HepG2 (cell line): ENCODE measurements at regions not wholly inside any gene's neighbourhood (a gene's known extent, or its start where the extent isn't known, plus 50 kb on each side); places are given as distances from the start of the nearest gene placed in this dataset.
A peak's percentile ranks its signal among the peaks of the same experiment; 100 is the strongest.

ENCODE experiments used
- CCDC6 ChIP-seq: sonication (generic); formaldehyde crosslinking; IDR thresholded peaks from 2 replicates; pipeline ENCODE4 v1.8.1; 2022; ENCODE audit warnings: mild to moderate bottlenecking, missing genetic modification reagents, moderate library complexity
- FOXA1 ChIP-seq, 2 experiments: fragments of 450-650 bp in 1 of 2; sonication (generic) in 1 of 2; formaldehyde crosslinking in 1 of 2; IDR thresholded peaks; 2 replicates each; pipeline versions ENCODE4 v1.4.0 to v1.6.1; 2016 to 2020; ENCODE audit warnings: missing genetic modification reagents in 1 of 2
- GTF3A ChIP-seq: sonication (generic); formaldehyde crosslinking; conservative IDR thresholded peaks from 2 replicates; pipeline ENCODE4 v1.4.0; 2020; ENCODE audit warnings: mild to moderate bottlenecking, missing genetic modification reagents
- HNRNPH1 ChIP-seq: fragments of 200-400 bp; formaldehyde crosslinking; optimal IDR thresholded peaks from 2 replicates; pipeline ENCODE3; 2017; ENCODE audit warnings: mild to moderate bottlenecking, low read depth, low read length
- JUNB ChIP-seq: sonication (generic); formaldehyde crosslinking; IDR thresholded peaks from 2 replicates; pipeline ENCODE4 v1.8.0; 2022; ENCODE audit warnings: missing genetic modification reagents, mild to moderate bottlenecking, borderline replicate concordance
- KLF6 ChIP-seq: IDR thresholded peaks from 2 replicates; pipeline ENCODE4 v1.8.0; 2016; ENCODE audit warnings: missing biosample characterization, missing genetic modification reagents
- NCOA2 ChIP-seq: sonication (generic); formaldehyde crosslinking; IDR thresholded peaks from 2 replicates; pipeline ENCODE4 v1.8.0; 2022; ENCODE audit warnings: inconsistent platforms
- NFYB ChIP-seq: sonication (generic); formaldehyde crosslinking; IDR thresholded peaks from 2 replicates; pipeline ENCODE4 v1.4.0; 2020; ENCODE audit warnings: missing genetic modification reagents
- NR2C2 ChIP-seq: sonication (generic); formaldehyde crosslinking; IDR thresholded peaks from 2 replicates; pipeline ENCODE4 v1.4.0; 2020; ENCODE audit warnings: missing genetic modification reagents, mild to moderate bottlenecking, moderate library complexity, borderline replicate concordance
- SMARCC2 ChIP-seq: fragments of 450-650 bp; IDR thresholded peaks from 2 replicates; pipeline ENCODE4 v1.6.1; 2017; ENCODE audit warnings: antibody characterized with exemption, mild to moderate bottlenecking
- SMC3 ChIP-seq: IDR thresholded peaks from 2 replicates; pipeline ENCODE4 v1.6.1; 2011; ENCODE audit warnings: low read length, improper control_type of control experiment
- SNAI1 ChIP-seq: sonication (generic); formaldehyde crosslinking; IDR thresholded peaks from 2 replicates; pipeline ENCODE4 v1.5.0; 2020; ENCODE audit warnings: mild to moderate bottlenecking, missing genetic modification reagents, borderline replicate concordance
- TBX2 ChIP-seq: sonication (generic); formaldehyde crosslinking; IDR thresholded peaks from 2 replicates; pipeline ENCODE4 v1.5.0; 2020; ENCODE audit warnings: missing genetic modification reagents, mild to moderate bottlenecking, borderline replicate concordance
- ZNF713 ChIP-seq: sonication (generic); formaldehyde crosslinking; IDR thresholded peaks from 2 replicates; pipeline ENCODE4 v1.4.0; 2020; ENCODE audit warnings: mild to moderate bottlenecking, missing genetic modification reagents
- ZNF747 ChIP-seq: sonication (generic); formaldehyde crosslinking; IDR thresholded peaks from 2 replicates; pipeline ENCODE4 v1.8.1; 2023; ENCODE audit warnings: missing genetic modification reagents, mild to moderate bottlenecking, borderline replicate concordance
- ZNF781 ChIP-seq: sonication (generic); formaldehyde crosslinking; IDR thresholded peaks from 2 replicates; pipeline ENCODE4 v1.5.1; 2020; ENCODE audit warnings: borderline replicate concordance, mild to moderate bottlenecking, missing genetic modification reagents; ENCODE audit errors: not compliant biosample characterization
- TF ChIP-seq, protein P1 (sequence below): sonication (generic); formaldehyde crosslinking; IDR thresholded peaks from 2 replicates; pipeline ENCODE4 v1.4.0; 2020; ENCODE audit warnings: missing genetic modification reagents, mild to moderate bottlenecking, borderline replicate concordance
- TF ChIP-seq, protein P2 (sequence below): IDR thresholded peaks from 2 replicates; pipeline ENCODE4 v1.6.1; 2018; ENCODE audit warnings: missing genetic modification reagents, mild to moderate bottlenecking, missing compliant biosample characterization
- TF ChIP-seq, protein P3 (sequence below): sonication (generic); formaldehyde crosslinking; IDR thresholded peaks from 2 replicates; pipeline ENCODE4 v1.8.0; 2022; ENCODE audit warnings: mild to moderate bottlenecking, missing genetic modification reagents, borderline replicate concordance
- TF ChIP-seq, protein P4 (sequence below): sonication (generic); formaldehyde crosslinking; IDR thresholded peaks from 2 replicates; pipeline ENCODE4 v1.5.0; 2020; ENCODE audit warnings: mild to moderate bottlenecking, missing genetic modification reagents, borderline replicate concordance
- TF ChIP-seq, protein P5 (sequence below): IDR thresholded peaks from 2 replicates; pipeline ENCODE4 v1.4.0; 2020; ENCODE audit warnings: mild to moderate bottlenecking, missing genetic modification reagents

- TF ChIP-seq, protein P1, sequence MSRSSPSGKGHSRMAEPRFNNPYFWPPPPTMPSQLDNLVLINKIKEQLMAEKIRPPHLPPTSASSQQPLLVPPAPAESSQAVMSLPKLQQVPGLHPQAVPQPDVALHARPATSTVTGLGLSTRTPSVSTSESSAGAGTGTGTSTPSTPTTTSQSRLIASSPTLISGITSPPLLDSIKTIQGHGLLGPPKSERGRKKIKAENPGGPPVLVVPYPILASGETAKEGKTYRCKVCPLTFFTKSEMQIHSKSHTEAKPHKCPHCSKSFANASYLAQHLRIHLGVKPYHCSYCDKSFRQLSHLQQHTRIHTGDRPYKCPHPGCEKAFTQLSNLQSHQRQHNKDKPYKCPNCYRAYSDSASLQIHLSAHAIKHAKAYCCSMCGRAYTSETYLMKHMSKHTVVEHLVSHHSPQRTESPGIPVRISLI (CRISPR knock-in tag), result peak; percentile 34; the same call in 1 of the 2 replicates
- no peak for TF ChIP-seq NFYB
- TF ChIP-seq FOXA1 (IDR thresholded peaks at IDR 0.05), result no peak
- peak; percentile 16; the same call in 1 of the 2 replicates for TF ChIP-seq FOXA1 (CRISPR knock-in tag; IDR thresholded peaks at IDR 0.05)
- no peak for TF ChIP-seq CCDC6 (CRISPR knock-in tag)
- no peak for TF ChIP-seq SNAI1
- no peak for TF ChIP-seq KLF6 (CRISPR knock-in tag)
- no peak for TF ChIP-seq NR2C2
- TF ChIP-seq ZNF781 (CRISPR knock-in tag), result no peak
- TF ChIP-seq ZNF713 (CRISPR knock-in tag), result no peak
- TF ChIP-seq HNRNPH1, result no peak
- peak; percentile 56; the same call in 1 of the 2 replicates for TF ChIP-seq TBX2 (CRISPR knock-in tag)
- peak; percentile 47; the same call in 1 of the 2 replicates for TF ChIP-seq NCOA2
- TF ChIP-seq, protein P2, sequence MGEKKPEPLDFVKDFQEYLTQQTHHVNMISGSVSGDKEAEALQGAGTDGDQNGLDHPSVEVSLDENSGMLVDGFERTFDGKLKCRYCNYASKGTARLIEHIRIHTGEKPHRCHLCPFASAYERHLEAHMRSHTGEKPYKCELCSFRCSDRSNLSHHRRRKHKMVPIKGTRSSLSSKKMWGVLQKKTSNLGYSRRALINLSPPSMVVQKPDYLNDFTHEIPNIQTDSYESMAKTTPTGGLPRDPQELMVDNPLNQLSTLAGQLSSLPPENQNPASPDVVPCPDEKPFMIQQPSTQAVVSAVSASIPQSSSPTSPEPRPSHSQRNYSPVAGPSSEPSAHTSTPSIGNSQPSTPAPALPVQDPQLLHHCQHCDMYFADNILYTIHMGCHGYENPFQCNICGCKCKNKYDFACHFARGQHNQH, result no peak
- TF ChIP-seq, protein P3, sequence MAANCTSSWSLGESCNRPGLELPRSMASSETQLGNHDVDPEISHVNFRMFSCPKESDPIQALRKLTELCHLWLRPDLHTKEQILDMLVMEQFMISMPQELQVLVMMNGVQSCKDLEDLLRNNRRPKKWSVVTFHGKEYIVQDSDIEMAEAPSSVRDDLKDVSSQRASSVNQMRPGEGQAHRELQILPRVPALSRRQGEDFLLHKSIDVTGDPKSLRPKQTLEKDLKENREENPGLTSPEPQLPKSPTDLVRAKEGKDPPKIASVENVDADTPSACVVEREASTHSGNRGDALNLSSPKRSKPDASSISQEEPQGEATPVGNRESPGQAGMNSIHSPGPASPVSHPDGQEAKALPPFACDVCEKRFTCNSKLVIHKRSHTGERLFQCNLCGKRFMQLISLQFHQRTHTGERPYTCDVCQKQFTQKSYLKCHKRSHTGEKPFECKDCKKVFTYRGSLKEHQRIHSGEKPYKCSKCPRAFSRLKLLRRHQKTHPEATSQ (CRISPR knock-in tag), result 0 out of 2 replicates have a peak, but pooled peaks have one; percentile 35
- TF ChIP-seq, protein P4, sequence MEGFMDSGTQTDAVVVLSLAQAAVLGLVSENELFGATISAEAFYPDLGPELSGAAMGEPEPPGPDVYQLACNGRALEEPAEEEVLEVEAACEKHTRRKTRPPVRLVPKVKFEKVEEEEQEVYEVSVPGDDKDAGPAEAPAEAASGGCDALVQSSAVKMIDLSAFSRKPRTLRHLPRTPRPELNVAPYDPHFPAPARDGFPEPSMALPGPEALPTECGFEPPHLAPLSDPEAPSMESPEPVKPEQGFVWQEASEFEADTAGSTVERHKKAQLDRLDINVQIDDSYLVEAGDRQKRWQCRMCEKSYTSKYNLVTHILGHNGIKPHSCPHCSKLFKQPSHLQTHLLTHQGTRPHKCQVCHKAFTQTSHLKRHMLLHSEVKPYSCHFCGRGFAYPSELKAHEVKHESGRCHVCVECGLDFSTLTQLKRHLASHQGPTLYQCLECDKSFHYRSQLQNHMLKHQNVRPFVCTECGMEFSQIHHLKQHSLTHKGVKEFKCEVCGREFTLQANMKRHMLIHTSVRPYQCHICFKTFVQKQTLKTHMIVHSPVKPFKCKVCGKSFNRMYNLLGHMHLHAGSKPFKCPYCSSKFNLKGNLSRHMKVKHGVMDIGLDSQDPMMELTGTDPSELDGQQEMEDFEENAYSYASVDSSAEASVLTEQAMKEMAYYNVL (CRISPR knock-in tag), result peak; percentile 48; the same call in 1 of the 2 replicates
- TF ChIP-seq, protein P5, sequence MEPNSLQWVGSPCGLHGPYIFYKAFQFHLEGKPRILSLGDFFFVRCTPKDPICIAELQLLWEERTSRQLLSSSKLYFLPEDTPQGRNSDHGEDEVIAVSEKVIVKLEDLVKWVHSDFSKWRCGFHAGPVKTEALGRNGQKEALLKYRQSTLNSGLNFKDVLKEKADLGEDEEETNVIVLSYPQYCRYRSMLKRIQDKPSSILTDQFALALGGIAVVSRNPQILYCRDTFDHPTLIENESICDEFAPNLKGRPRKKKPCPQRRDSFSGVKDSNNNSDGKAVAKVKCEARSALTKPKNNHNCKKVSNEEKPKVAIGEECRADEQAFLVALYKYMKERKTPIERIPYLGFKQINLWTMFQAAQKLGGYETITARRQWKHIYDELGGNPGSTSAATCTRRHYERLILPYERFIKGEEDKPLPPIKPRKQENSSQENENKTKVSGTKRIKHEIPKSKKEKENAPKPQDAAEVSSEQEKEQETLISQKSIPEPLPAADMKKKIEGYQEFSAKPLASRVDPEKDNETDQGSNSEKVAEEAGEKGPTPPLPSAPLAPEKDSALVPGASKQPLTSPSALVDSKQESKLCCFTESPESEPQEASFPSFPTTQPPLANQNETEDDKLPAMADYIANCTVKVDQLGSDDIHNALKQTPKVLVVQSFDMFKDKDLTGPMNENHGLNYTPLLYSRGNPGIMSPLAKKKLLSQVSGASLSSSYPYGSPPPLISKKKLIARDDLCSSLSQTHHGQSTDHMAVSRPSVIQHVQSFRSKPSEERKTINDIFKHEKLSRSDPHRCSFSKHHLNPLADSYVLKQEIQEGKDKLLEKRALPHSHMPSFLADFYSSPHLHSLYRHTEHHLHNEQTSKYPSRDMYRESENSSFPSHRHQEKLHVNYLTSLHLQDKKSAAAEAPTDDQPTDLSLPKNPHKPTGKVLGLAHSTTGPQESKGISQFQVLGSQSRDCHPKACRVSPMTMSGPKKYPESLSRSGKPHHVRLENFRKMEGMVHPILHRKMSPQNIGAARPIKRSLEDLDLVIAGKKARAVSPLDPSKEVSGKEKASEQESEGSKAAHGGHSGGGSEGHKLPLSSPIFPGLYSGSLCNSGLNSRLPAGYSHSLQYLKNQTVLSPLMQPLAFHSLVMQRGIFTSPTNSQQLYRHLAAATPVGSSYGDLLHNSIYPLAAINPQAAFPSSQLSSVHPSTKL (CRISPR knock-in tag), result peak; percentile 78; the same call in 1 of the 2 replicates
- no peak for TF ChIP-seq ZNF747 (CRISPR knock-in tag)
- no peak for TF ChIP-seq SMC3
- TF ChIP-seq JUNB (CRISPR knock-in tag), result no peak
- TF ChIP-seq SMARCC2, result no peak
- TF ChIP-seq GTF3A (CRISPR knock-in tag), result no peak
Measured at GRCh38 chr4:157459785-157460184, 239.3 kb downstream of the GRIA2 start (continued).
